PC-9 (cell line): ENCODE measurements at regions not wholly inside any gene's neighbourhood (a gene's known extent, or its start where the extent isn't known, plus 50 kb on each side); places are given as distances from the start of the nearest gene placed in this dataset.

Source experiments
- BruUV-seq: library from RNA; stranded (reverse); fragments of 400-500 nt; replicated peaks from 2 replicates; lab custom pipeline; 2021; lab: Mats Ljungman, UMichigan
- CTCF ChIA-PET: fragments of 300-600 bp; sonication (Branson Sonifier 250); formaldehyde crosslinking; loops from one replicate; lab custom pipeline; 2022; ENCODE audit warnings: antibody characterized with exemption; lab: Charles Lee
- POLR2A ChIA-PET: fragments of 300-600 bp; sonication (Branson Sonifier 250); formaldehyde crosslinking; loops from one replicate; lab custom pipeline; 2022; ENCODE audit warnings: antibody characterized with exemption; ENCODE audit not compliant: unreplicated experiment; lab: Charles Lee
- DNase-seq, 2 experiments: peaks; one replicate each; pipeline versions ENCODE4 v3.0.0 to v3.0.0-alpha.2; 2015 to 2022; ENCODE audit warnings: mixed read lengths in 1 of 2
- H2AFZ ChIP-seq: fragments of 200-600 bp; sonication (generic); 2 replicates; pipeline ENCODE4 v1.8.1; 2017; ENCODE audit warnings: antibody characterized with exemption
- H3F3A ChIP-seq: fragments of 200-600 bp; sonication (generic); 2 replicates; pipeline ENCODE4 v1.8.1; 2017; ENCODE audit warnings: antibody characterized with exemption, mild to moderate bottlenecking, low read depth; ENCODE audit not compliant: insufficient read depth
- H3K27ac ChIP-seq: fragments of 200-600 bp; sonication (generic); 2 replicates; pipeline ENCODE4 v1.6.1; 2016; ENCODE audit warnings: mixed run types
- H3K27me3 ChIP-seq: fragments of 200-600 bp; sonication (generic); 2 replicates; pipeline ENCODE4 v1.6.1; 2016; ENCODE audit warnings: low read depth, mixed run types; ENCODE audit not compliant: insufficient read depth
- H3K36me3 ChIP-seq: fragments of 200-600 bp; sonication (generic); 2 replicates; pipeline ENCODE4 v1.6.1; 2016; ENCODE audit warnings: low read depth, mixed run types
- H3K4me1 ChIP-seq: fragments of 200-600 bp; sonication (generic); replicated peaks from 2 replicates; pipeline ENCODE4 v1.6.1; 2016; ENCODE audit warnings: mixed run types; ENCODE audit not compliant: insufficient read depth
- H3K4me2 ChIP-seq: fragments of 200-600 bp; sonication (generic); 2 replicates; pipeline ENCODE4 v1.6.1; 2017; ENCODE audit warnings: mixed run types
- H3K4me3 ChIP-seq: fragments of 200-600 bp; sonication (generic); 2 replicates; pipeline ENCODE4 v1.6.1; 2016; ENCODE audit warnings: mixed run types
- H3K79me2 ChIP-seq: fragments of 200-600 bp; sonication (generic); 2 replicates; pipeline ENCODE4 v1.6.1; 2017; ENCODE audit warnings: low read depth, mixed run types
- H3K9me2 ChIP-seq: fragments of 200-600 bp; sonication (generic); 2 replicates; pipeline ENCODE4 v1.8.1; 2017; ENCODE audit warnings: mild to moderate bottlenecking; ENCODE audit not compliant: insufficient read depth
- H3K9me3 ChIP-seq: fragments of 200-600 bp; sonication (generic); 2 replicates; pipeline ENCODE4 v1.8.1; 2016; ENCODE audit warnings: low read depth; ENCODE audit not compliant: insufficient read depth
- H4K20me1 ChIP-seq: fragments of 200-600 bp; sonication (generic); 2 replicates; pipeline ENCODE4 v1.8.1; 2017; ENCODE audit not compliant: insufficient read depth
- EZH2 ChIP-seq: fragments of 200-600 bp; sonication (generic); IDR thresholded peaks from 2 replicates; pipeline ENCODE4 v1.8.0; 2017; ENCODE audit warnings: antibody characterized with exemption, low read depth
- intact Hi-C: fragments of 100-400 bp; cut with micrococcal nuclease; formaldehyde crosslinking; loops from one replicate; pipeline ENCODE4 v1.10.0; 2022; ENCODE audit not compliant: unreplicated experiment
- TF ChIP-seq, protein P1 (sequence below): fragments of 200-600 bp; sonication (generic); conservative IDR thresholded peaks from 2 replicates; pipeline ENCODE4 v1.6.1; 2017; ENCODE audit warnings: mixed run types, antibody characterized with exemption, mild to moderate bottlenecking, moderate library complexity

DNA sequence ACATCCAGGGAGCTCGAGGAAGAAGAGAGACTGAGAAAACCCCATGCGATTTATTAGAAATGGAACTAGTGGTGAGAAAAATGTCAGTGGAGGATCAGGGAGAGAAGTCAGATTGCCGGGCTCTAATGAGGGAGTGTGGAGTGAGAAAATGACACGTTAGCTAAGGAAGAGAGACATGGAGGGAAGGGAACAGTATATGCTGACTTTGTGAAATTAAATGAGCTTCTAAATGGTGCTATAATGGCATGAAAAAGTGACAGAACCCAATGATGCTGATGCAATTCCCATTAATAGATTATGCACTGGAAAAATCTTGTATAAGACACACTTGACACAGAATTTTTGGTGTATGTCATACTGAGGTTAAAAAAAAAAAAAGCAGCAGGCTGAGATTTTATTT, 112.6 kb downstream of the HSPH1 start:
- H3K4me2 ChIP-seq = no peak overlapping the region
- H3K4me1 ChIP-seq = peaks cover 38% of the 10 kb centered on the region
- ChIA-PET POLR2A (no interaction called here), CTCF (no interaction called here)
- no peaks in the 10 kb centered on the region for H3K36me3 ChIP-seq
- H2AFZ ChIP-seq = no peak overlapping the region
- DNase-seq = no peak
- no peak for TF ChIP-seq EZH2
- TF ChIP-seq, protein P1, sequence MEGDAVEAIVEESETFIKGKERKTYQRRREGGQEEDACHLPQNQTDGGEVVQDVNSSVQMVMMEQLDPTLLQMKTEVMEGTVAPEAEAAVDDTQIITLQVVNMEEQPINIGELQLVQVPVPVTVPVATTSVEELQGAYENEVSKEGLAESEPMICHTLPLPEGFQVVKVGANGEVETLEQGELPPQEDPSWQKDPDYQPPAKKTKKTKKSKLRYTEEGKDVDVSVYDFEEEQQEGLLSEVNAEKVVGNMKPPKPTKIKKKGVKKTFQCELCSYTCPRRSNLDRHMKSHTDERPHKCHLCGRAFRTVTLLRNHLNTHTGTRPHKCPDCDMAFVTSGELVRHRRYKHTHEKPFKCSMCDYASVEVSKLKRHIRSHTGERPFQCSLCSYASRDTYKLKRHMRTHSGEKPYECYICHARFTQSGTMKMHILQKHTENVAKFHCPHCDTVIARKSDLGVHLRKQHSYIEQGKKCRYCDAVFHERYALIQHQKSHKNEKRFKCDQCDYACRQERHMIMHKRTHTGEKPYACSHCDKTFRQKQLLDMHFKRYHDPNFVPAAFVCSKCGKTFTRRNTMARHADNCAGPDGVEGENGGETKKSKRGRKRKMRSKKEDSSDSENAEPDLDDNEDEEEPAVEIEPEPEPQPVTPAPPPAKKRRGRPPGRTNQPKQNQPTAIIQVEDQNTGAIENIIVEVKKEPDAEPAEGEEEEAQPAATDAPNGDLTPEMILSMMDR = no peak
- H3K27ac ChIP-seq = no peak overlapping the region
- H3K9me3 ChIP-seq = no peaks in the 10 kb centered on the region
- H3K79me2 ChIP-seq = no peaks in the 10 kb centered on the region
- H3K27me3 ChIP-seq = no peaks in the 10 kb centered on the region
- intact Hi-C loops = loop anchor here (5.0 to 10.0 kb wide), 4 partner anchors 86 to 432 kb away; partner anchors contain the start of genes HSPH1 and USPL1
- no peak overlapping the region for H3K4me3 ChIP-seq
- H3F3A ChIP-seq = peaks cover 28% of the 10 kb centered on the region
- H3K9me2 ChIP-seq = no peaks in the 10 kb centered on the region
- no TSS peak for BruUV-seq
- H4K20me1 ChIP-seq = no peaks in the 10 kb centered on the region

DNA sequence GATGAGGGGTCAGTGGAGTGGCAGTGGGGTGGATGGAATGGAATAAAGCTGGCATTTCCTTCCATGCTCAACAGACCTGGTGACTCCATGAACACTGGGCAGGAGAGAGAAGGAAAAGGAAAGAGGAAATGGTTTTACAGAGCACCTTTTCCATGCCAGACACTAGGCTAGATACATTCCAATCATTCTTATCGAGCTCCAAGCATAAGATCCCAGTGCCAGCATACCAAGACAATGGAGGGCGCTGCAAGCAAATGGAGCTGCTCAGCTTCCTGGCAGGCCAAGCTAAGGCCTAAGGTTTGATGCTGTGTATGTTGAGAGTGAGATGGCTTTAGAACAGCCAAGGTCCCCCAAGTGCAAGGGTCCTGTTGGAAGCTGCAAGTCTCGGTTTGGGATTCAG, 113.2 kb downstream of the HSPH1 start:
- Histone ChIP-seq H3K9me3 (no peaks in the 10 kb centered on the region), H4K20me1 (no peaks in the 10 kb centered on the region), H3K79me2 (no peaks in the 10 kb centered on the region), H3K36me3 (no peaks in the 10 kb centered on the region), H3K4me2 (no peak overlapping the region), H3K4me1 (peaks cover 35% of the 10 kb centered on the region), H3F3A (peaks cover 28% of the 10 kb centered on the region), H3K9me2 (no peaks in the 10 kb centered on the region), H3K4me3 (no peak overlapping the region), H2AFZ (no peak overlapping the region), H3K27me3 (no peaks in the 10 kb centered on the region), H3K27ac (no peak overlapping the region)
- CTCF ChIA-PET = no interaction called here
- peak in 1 of 2 experiments; percentile 17 for DNase-seq
- TF ChIP-seq, protein P1 = no peak
- TF ChIP-seq EZH2 = no peak
- no TSS peak for BruUV-seq
- intact Hi-C loops = loop anchor here (5.0 to 10.0 kb wide), 4 partner anchors 86 to 431 kb away; partner anchors contain the start of genes HSPH1 and USPL1
- POLR2A ChIA-PET = no interaction called here

DNA sequence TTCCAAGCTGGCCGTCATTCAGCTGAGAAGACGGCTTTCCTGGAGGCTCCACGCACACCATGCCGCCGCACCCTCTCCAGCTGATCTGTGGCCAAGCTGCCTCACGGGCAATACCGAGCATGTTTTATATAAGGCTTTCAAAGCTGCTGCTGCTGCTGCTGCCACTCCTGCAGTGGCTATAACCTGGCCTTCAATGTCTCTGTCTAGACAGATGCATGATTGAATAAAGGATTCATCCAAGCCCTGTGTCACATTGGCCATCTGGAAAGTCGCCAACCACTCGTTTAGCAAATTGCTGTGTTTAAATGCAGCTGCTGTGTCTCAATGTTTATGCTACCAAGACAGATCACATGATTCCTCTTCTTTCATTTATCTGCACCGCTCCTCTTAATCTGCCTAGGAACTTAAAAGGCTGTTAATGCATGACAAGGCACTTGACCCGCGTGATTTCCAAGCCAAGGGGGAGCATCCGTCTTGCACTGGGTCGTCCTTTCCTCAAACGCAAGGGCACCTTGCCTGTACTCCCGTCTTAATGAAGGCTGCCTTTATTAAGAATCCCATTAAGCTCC, 114.3 kb downstream of the TEX26 start:
- H3K4me2 ChIP-seq = 0 out of 2 replicates have a peak overlapping the region, but pooled peaks have one; percentile 76
- no peaks in the 10 kb centered on the region for H3K9me2 ChIP-seq
- H4K20me1 ChIP-seq = no peaks in the 10 kb centered on the region
- no peak overlapping the region for H3K4me3 ChIP-seq
- no peaks in the 10 kb centered on the region for H3K79me2 ChIP-seq
- intact Hi-C loops = loop anchor here (5.0 to 10.0 kb wide), 4 partner anchors 88 to 429 kb away; partner anchors contain the start of genes HSPH1 and USPL1
- CTCF ChIA-PET = no interaction called here
- H3K27ac ChIP-seq = peak overlapping the region; percentile 96
- H3K4me1 ChIP-seq = peaks cover 25% of the 10 kb centered on the region
- H2AFZ ChIP-seq = no peak overlapping the region
- no peaks in the 10 kb centered on the region for H3K27me3 ChIP-seq
- BruUV-seq = no TSS peak
- TF ChIP-seq, protein P1 = no peak
- TF ChIP-seq EZH2 = no peak
- H3K9me3 ChIP-seq = no peaks in the 10 kb centered on the region
- no peak for DNase-seq
- POLR2A ChIA-PET = no interaction called here
- no peaks in the 10 kb centered on the region for H3K36me3 ChIP-seq
- peaks cover 19% of the 10 kb centered on the region for H3F3A ChIP-seq
